Esophagus (tissue), 2 donors: ENCODE measurements at regions not wholly inside any gene's neighbourhood (a gene's known extent, or its start where the extent isn't known, plus 50 kb on each side); places are given as distances from the start of the nearest gene placed in this dataset.
"Not testable (repeated sequence)": the region's sequence is repeated elsewhere in the genome, so short reads cannot be mapped to it uniquely, and the experiment has no call there.

ENCODE experiments used
- H3K27ac ChIP-seq, 2 donors: one replicate each; pipeline ENCODE4 v1.5.1; 2013; ENCODE audit warnings: low read depth in 2 of 2, mild to moderate bottlenecking in 2 of 2, inconsistent platforms in 1 of 2, low read length in 1 of 2, moderate library complexity in 1 of 2
- H3K27me3 ChIP-seq, 2 donors: one replicate each; pipeline ENCODE4 v1.6.1; 2013; ENCODE audit warnings: low read length in 2 of 2, control low read depth in 1 of 2, mild to moderate bottlenecking in 1 of 2; ENCODE audit not compliant: insufficient read depth in 2 of 2, control insufficient read depth in 1 of 2
- H3K36me3 ChIP-seq, 2 donors: one replicate each; pipeline ENCODE4 v1.6.1; 2013; ENCODE audit warnings: low read length in 1 of 2; ENCODE audit not compliant: control insufficient read depth in 2 of 2, insufficient read depth in 2 of 2
- H3K4me1 ChIP-seq, 2 donors: one replicate each; pipeline ENCODE4 v1.6.1; 2013; ENCODE audit warnings: low read length in 1 of 2; ENCODE audit not compliant: control insufficient read depth in 2 of 2, insufficient read depth in 2 of 2
- H3K4me3 ChIP-seq, 2 donors: one replicate each; pipeline ENCODE4 v1.5.1; 2013; ENCODE audit warnings: low read length in 2 of 2, mild to moderate bottlenecking in 2 of 2, low read depth in 1 of 2, moderate library complexity in 1 of 2
- H3K9me3 ChIP-seq, 2 donors: one replicate each; pipeline ENCODE4 v1.6.1; 2013; ENCODE audit warnings: mild to moderate bottlenecking in 2 of 2, low read depth in 1 of 2, low read length in 1 of 2, moderate library complexity in 1 of 2; ENCODE audit not compliant: control insufficient read depth in 2 of 2, insufficient read depth in 1 of 2
- WGBS, 2 donors: extraction: QIAGEN DNeasy Blood & Tissue Kit; methylation state at CpG; one replicate each; pipeline ENCODE4 v1.1.7; 2013; 5-methylcytosine and 5-hydroxymethylcytosine counted together
- donor health status: healthy with polysubstance abuse.
- donor health status: Bipolar disorder and iron deficiency.

DNA sequence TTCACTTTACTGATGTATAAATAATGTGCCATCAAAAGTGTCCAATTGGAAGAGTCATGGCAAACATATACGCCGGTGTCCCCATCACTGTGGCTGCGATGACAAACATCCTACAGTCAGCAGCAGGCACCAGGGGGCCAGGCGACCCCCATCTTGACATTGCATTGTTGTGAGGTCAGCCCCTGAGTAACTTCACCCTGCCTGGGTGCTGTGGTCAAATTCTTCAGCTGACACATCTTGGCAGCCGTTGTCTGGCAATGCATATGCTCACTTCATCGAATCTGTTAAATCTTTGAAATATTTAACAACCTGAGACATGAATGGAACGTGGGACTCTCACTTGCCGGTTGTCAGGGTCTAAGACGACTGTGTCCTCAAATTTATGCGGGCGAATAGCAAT, 430.9 kb downstream of the BRD1 start:
- no peak overlapping the region for H3K27ac ChIP-seq
- WGBS, 2 donors = 70 to 72% methylated on average over 11 of the region's 11 CpGs
- H3K36me3 ChIP-seq = no peaks in the 10 kb centered on the region
- peaks cover 0 to 7% of the 10 kb centered on the region in 2 donors for H3K9me3 ChIP-seq
- H3K4me3 ChIP-seq = no peak overlapping the region
- no peaks in the 10 kb centered on the region for H3K27me3 ChIP-seq
- H3K4me1 ChIP-seq = no peaks in the 10 kb centered on the region

DNA sequence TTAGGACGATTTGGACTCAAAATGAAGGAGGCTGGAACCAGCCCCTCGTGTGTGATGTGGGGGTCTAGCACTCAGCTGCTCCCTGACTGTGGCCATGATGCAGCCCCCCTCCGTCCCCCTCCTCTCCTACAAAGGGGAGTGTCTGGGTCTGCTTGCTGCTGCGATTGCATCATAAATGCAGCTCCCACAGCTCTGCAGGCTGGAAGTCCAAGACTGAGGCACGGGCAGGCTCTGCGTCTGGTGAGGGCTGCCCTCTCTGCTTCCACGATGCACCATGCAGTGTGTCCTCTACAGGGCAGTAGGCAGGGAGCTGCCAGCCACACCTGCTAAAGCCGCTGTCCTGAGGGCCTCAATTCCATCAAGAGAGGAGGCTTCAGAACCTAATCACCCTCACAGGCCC, 432.1 kb downstream of the BRD1 start:
- Histone ChIP-seq H3K9me3 (peaks cover 0 to 7% of the 10 kb centered on the region in 2 donors), H3K4me1 (no peaks in the 10 kb centered on the region), H3K27me3 (no peaks in the 10 kb centered on the region), H3K27ac (no peak overlapping the region), H3K4me3 (no peak overlapping the region), H3K36me3 (no peaks in the 10 kb centered on the region)
- WGBS, 2 donors = 59 to 72% methylated on average over 8 of the region's 8 CpGs

DNA sequence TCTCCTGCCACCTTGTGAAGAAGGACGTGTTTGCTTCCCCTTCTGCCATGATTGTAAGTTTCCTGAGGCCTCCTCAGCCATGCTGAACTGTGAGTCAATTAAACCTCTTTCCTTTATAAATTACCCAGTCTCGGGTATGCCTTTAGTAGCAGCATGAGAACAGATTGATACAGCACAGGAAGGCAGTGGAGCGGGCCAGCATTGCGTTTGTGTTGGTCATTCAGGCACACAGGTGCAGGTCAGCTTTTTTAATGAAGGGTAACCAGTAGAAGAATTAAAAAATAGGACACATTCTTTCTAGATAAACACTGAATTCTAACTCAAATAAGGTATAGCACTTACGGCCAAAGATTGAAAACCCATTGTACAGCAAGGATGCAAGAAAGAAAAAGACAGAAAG, 432.6 kb downstream of the BRD1 start:
- not testable (repeated sequence) for H3K4me3 ChIP-seq, H3K4me1 ChIP-seq, H3K27ac ChIP-seq, H3K9me3 ChIP-seq, H3K36me3 ChIP-seq, H3K27me3 ChIP-seq
- WGBS, 2 donors = 77 to 80% methylated on average over 5 of the region's 5 CpGs

DNA sequence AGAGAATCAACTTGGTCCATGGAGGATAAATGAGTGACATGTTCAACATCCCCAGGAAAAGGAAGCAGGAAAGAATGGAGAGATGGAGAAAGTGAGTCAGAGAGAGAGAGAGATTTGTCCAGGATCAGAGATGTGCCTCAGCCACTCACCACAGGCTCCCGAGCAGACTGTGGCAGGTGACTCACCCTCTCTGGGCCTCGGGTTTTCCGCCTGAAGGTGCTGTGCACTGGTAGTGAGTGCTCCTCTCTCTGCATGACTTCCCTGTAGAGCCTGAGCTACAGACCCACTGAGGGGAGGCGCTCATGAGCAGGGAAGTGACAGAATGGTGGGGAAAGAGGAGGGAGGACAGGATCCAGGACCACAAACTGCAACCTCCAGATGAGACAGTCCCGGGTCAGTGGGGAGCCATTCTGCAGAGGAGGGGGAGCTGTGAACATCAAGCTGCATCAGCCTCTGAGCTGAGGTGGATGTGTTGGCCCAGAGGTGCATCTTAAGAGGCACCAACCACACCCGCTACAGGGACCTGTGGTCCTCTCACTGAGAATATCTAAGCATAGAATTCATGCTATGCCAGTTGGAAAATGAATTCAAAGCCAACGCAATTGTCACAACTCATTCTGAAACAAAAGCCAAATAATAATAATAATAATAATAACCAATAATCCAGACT, 433.4 kb downstream of the BRD1 start:
- Histone ChIP-seq H3K4me3 (no peak overlapping the region), H3K27ac (no peak overlapping the region), H3K27me3 (no peaks in the 10 kb centered on the region), H3K9me3 (peaks cover 0 to 5% of the 10 kb centered on the region in 2 donors), H3K4me1 (no peaks in the 10 kb centered on the region), H3K36me3 (no peaks in the 10 kb centered on the region)
- whole genome bisulfite sequencing, 2 donors = 69 to 75% methylated on average over 7 of the region's 7 CpGs

DNA sequence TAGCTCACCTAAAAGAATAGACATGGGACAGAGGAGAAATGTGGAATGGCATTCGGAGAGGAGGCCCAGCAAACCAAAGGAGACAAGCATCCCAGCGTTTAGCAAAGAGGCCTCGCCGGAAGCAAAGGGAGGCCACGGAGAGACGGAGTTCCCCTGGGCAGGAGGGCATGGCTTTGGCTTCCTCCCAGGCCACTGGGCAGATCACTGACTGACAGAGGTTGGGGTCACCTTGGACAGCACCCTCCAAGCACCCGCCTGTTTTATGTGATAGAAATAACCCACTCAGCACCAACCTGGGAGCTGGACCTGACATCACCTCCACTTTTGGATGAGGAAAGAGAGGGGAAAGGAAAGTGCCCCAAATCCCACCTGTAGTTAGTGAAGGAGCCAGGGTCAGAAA, 434.1 kb downstream of the BRD1 start:
- no peaks in the 10 kb centered on the region for H3K36me3 ChIP-seq
- H3K9me3 ChIP-seq = peaks cover 0 to 5% of the 10 kb centered on the region in 2 donors
- H3K4me1 ChIP-seq = no peaks in the 10 kb centered on the region
- no peak overlapping the region for H3K4me3 ChIP-seq
- 82 to 89% methylated on average over 7 of the region's 7 CpGs for WGBS, 2 donors
- no peak overlapping the region for H3K27ac ChIP-seq
- H3K27me3 ChIP-seq = no peaks in the 10 kb centered on the region

DNA sequence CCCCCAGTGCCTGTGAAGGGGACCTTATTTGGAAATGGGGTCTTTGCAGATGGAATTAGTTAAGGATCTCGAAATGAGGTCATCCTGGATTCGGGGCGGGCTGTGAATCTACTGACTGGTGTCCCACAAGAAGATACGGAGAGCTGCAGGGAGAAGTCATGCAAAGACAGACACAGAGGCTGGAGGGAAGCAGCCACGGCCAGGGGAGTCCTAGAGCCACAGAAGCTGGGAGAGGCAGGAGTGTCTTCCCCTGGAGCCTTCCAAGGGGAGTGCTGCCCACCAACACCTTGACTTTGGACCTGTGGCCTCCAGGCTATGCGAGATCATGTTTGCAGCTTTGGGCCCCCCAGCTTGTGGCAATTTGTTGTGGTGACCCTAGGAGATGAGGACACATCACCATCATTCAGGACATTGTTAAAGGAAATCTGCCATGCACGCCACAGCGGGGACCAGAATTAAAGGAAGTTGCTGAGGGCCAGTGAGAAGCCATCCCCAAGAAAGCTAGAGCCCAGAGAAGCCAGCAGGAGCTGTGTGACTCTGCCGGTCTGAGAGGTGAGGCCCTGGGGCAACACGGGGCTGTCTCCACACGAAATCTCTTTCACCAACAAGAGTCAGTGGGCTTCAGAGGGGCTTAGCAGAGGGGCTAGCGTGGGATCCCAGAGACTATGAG, 434.7 kb downstream of the BRD1 start:
- Histone ChIP-seq H3K4me3 (no peak overlapping the region), H3K9me3 (peaks cover 0 to 5% of the 10 kb centered on the region in 2 donors), H3K4me1 (no peaks in the 10 kb centered on the region), H3K27ac (no peak overlapping the region), H3K36me3 (no peaks in the 10 kb centered on the region), H3K27me3 (no peaks in the 10 kb centered on the region)
- 71 to 75% methylated on average over 12 of the region's 12 CpGs for WGBS, 2 donors

DNA sequence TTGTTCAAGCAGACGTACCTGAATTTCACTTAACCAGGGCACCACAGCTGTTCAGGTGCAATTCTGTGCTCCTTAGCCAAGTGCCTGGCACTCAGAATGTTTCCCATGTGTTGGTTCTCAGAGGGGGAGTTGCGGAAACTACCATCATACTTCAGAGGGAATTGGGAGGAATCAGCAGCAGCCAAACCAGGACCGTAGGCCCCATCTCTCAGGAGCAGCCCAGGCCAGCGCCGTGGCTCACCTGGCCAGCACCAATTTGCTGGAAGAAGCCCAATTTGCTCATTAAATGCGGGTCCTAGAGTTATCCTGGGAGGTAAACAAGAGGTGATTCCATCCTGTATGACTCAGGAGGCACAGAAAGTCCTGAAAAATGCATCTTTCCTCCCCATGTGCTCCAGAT, 435.4 kb downstream of the BRD1 start:
- Histone ChIP-seq H3K4me3 (no peak overlapping the region), H3K27me3 (no peaks in the 10 kb centered on the region), H3K36me3 (no peaks in the 10 kb centered on the region), H3K4me1 (no peaks in the 10 kb centered on the region), H3K9me3 (peaks cover 0 to 5% of the 10 kb centered on the region in 2 donors), H3K27ac (no peak overlapping the region)
- 74 to 79% methylated on average over 6 of the region's 6 CpGs for WGBS, 2 donors

DNA sequence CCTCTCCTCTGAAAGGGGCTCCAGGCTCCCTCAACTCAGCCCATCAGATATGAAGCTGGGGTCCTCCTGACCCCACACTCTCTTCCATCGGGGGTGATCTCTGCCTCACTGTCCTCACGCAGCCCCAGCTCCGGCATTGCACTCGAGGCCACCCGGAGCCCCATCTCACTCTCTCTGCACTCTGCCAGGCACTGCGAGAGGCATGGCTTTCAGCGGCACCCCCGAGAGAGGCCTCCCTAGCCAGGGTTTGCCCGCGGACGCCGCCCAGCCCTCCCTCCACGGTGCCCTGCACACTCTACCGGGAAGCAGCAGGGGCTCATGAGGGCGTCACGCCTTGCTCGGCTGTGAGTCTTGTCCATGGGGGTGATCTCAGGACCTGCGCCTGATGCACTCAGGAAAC, 436.2 kb downstream of the BRD1 start:
- H3K4me3 ChIP-seq = no peak overlapping the region
- no peak overlapping the region for H3K27ac ChIP-seq
- H3K36me3 ChIP-seq = no peaks in the 10 kb centered on the region
- no peaks in the 10 kb centered on the region for H3K4me1 ChIP-seq
- H3K9me3 ChIP-seq = peaks cover 0 to 5% of the 10 kb centered on the region in 2 donors
- WGBS, 2 donors = 83 to 84% methylated on average over 18 of the region's 18 CpGs
- no peaks in the 10 kb centered on the region for H3K27me3 ChIP-seq

DNA sequence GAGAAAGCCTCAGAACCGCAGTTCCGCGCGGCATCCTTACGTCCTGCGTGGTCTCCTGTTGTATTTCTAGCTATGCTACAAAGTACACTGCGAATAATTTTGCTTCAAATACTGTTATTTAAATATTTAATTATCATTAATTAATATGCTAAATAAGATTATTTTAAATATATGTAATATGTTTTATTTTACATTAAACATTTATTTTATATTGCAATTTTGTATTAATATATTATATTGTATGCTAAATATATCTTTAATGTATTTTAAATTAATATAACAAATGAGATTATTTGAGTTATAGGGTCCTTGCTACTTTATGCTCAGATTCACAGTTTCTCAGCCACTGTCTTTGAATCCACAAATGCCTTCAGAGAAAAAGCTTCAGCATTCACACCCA, 436.7 kb downstream of the BRD1 start:
- Histone ChIP-seq H3K9me3 (peaks cover 0 to 5% of the 10 kb centered on the region in 2 donors), H3K36me3 (no peaks in the 10 kb centered on the region), H3K27ac (no peak overlapping the region), H3K4me1 (no peaks in the 10 kb centered on the region), H3K4me3 (no peak overlapping the region), H3K27me3 (no peaks in the 10 kb centered on the region)
- WGBS, 2 donors = 87 to 96% methylated on average over 7 of the region's 7 CpGs

DNA sequence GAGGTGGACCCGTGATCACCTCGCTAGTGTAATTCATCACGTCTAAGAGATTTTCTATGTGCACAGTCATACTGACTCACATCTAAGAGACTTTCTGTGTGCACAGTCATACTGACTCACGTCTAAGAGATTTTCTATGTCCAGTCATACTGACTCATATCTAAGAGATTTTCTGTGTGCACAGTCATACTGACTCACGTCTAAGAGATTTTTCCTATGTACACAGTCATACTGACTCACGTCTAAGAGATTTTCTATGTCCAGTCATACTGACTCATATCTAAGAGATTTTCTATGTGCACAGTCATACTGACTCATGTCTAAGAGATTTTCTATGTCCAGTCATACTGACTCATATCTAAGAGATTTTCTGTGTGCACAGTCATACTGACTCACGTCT, 443.8 kb downstream of the BRD1 start:
- not testable (repeated sequence) for H3K27me3 ChIP-seq, H3K27ac ChIP-seq, H3K4me1 ChIP-seq, H3K9me3 ChIP-seq, H3K36me3 ChIP-seq, H3K4me3 ChIP-seq
- 41 to 42% methylated on average over 6 to 7 of the region's 7 CpGs for WGBS, 2 donors
